HepG2 (cell line): ENCODE measurements at regions not wholly inside any gene's neighbourhood (a gene's known extent, or its start where the extent isn't known, plus 50 kb on each side); places are given as distances from the start of the nearest gene placed in this dataset.

ENCODE experiments used
- ATAC-seq: fragments of 200-7000 bp; cut with Tn5 transposase; 3 replicates; pipeline ENCODE4 v1.9.1; 2020; ENCODE audit warnings: mild to moderate bottlenecking, moderate library complexity
- BruUV-seq: library from RNA; stranded (reverse); fragments of 400-500 nt; replicated peaks from 2 replicates; lab custom pipeline; 2021; lab: Mats Ljungman, UMichigan
- CTCF ChIA-PET: fragments of 300-600 bp; formaldehyde crosslinking; extraction: SDS; loops from one replicate; lab custom pipeline; 2021; ENCODE audit warnings: low total read pairs, inconsistent platforms, low intra/inter-chr PET ratio; lab: Yijun Ruan, JAX
- POLR2A ChIA-PET: fragments of 350-600 bp; sonication (Branson Sonifier 250); formaldehyde crosslinking; loops from one replicate; lab custom pipeline; 2020; ENCODE audit warnings: antibody characterized with exemption, inconsistent platforms; lab: Yijun Ruan, JAX
- DNase-seq: peaks from one replicate; pipeline ENCODE4 v3.0.0-alpha.2; 2015; ENCODE audit warnings: low spot score
- FAIRE-seq: peaks from 3 replicates; lab custom pipeline; 2011; peaks lifted over from hg19 to GRCh38; lab: Jason Lieb, UNC
- H2AFZ ChIP-seq: one replicate; pipeline ENCODE4 v1.6.1; 2011; ENCODE audit warnings: low read length, inconsistent platforms
- H3K27ac ChIP-seq: fragments of 300-600 bp; 3 replicates; pipeline ENCODE4 v1.8.0; 2011; ENCODE audit warnings: mixed run types, mild to moderate bottlenecking, mixed read lengths, low read length, inconsistent platforms; ENCODE audit not compliant: insufficient read depth; ENCODE audit errors: extremely low read length
- H3K27me3 ChIP-seq, 2 experiments: fragments of 200-600 bp in 1 of 2; 2 replicates in 1 of 2; 3 replicates in 1 of 2; pipeline versions ENCODE4 v1.6.0 to v1.8.0; 2011; ENCODE audit warnings: low read length in 2 of 2, mild to moderate bottlenecking in 2 of 2, moderate library complexity in 2 of 2, inconsistent platforms in 1 of 2; ENCODE audit not compliant: insufficient read depth in 2 of 2, control insufficient read depth in 1 of 2
- H3K36me3 ChIP-seq, 2 experiments: fragments of 200-600 bp in 1 of 2; replicated peaks in 1 of 2; 2 replicates in 1 of 2; 3 replicates in 1 of 2; pipeline versions ENCODE4 v1.5.1 to v1.8.0; 2011; ENCODE audit warnings: low read length in 2 of 2, inconsistent platforms in 1 of 2; ENCODE audit not compliant: insufficient read depth in 2 of 2, control insufficient read depth in 1 of 2
- H3K4me1 ChIP-seq: 2 replicates; pipeline ENCODE4 v1.5.1; 2012; ENCODE audit warnings: low read length, inconsistent platforms; ENCODE audit not compliant: insufficient read depth
- H3K4me2 ChIP-seq: 2 replicates; pipeline ENCODE4 v1.6.0; 2011; ENCODE audit warnings: low read depth, low read length, inconsistent platforms
- H3K4me3 ChIP-seq, 3 experiments: fragments of 200-600 bp in 1 of 3; sonication (generic), shearing (Covaris generic) in 1 of 3; replicated peaks in 1 of 3; 2 replicates each; pipeline ENCODE4 v1.5.1; 2011 to 2016; ENCODE audit warnings: low read length in 3 of 3, inconsistent platforms in 2 of 3, low read depth in 2 of 3, mild to moderate bottlenecking in 2 of 3, control low read depth in 1 of 3, mixed read lengths in 1 of 3; ENCODE audit not compliant: insufficient read depth in 1 of 3
- H3K79me2 ChIP-seq: one replicate; pipeline ENCODE4 v1.6.1; 2011; ENCODE audit warnings: low read length, inconsistent platforms; ENCODE audit not compliant: insufficient read depth
- H3K9ac ChIP-seq: 2 replicates; pipeline ENCODE4 v1.6.0; 2011; ENCODE audit warnings: mild to moderate bottlenecking, low read depth, low read length, inconsistent platforms; ENCODE audit not compliant: insufficient read depth
- H3K9me3 ChIP-seq: 2 replicates; pipeline ENCODE4 v1.5.1; 2012; ENCODE audit warnings: mild to moderate bottlenecking, low read length
- H4K20me1 ChIP-seq: 2 replicates; pipeline ENCODE4 v1.6.0; 2011; ENCODE audit warnings: inconsistent platforms, mild to moderate bottlenecking, low read length, moderate library complexity; ENCODE audit not compliant: insufficient read depth
- CBX2 ChIP-seq, 2 experiments: fragments of 200-600 bp in 1 of 2; sonication (generic); formaldehyde crosslinking in 1 of 2; IDR thresholded peaks; 2 replicates each; pipeline versions ENCODE4 v1.7.0 to v1.8.1; 2018 to 2022; ENCODE audit warnings: low read depth in 2 of 2, low read length in 1 of 2, mild to moderate bottlenecking in 1 of 2, missing genetic modification reagents in 1 of 2
- DNMT1 ChIP-seq: sonication (generic); formaldehyde crosslinking; IDR thresholded peaks from 2 replicates; pipeline ENCODE4 v1.5.1; 2020; ENCODE audit warnings: mild to moderate bottlenecking, missing genetic modification reagents
- FOXA1 ChIP-seq, 2 experiments: fragments of 450-650 bp in 1 of 2; sonication (generic) in 1 of 2; formaldehyde crosslinking in 1 of 2; IDR thresholded peaks; 2 replicates each; pipeline versions ENCODE4 v1.4.0 to v1.6.1; 2016 to 2020; ENCODE audit warnings: missing genetic modification reagents in 1 of 2
- GABPA ChIP-seq, 2 experiments: IDR thresholded peaks; 2 replicates each; pipeline ENCODE4 v1.6.1; 2011 to 2016; ENCODE audit warnings: low read depth in 2 of 2, low read length in 1 of 2, missing biosample characterization in 1 of 2, missing genetic modification characterization in 1 of 2
- HDAC6 ChIP-seq: fragments of 200-600 bp; sonication (generic); IDR thresholded peaks from 2 replicates; pipeline ENCODE4 v1.7.0; 2017; ENCODE audit warnings: mild to moderate bottlenecking, antibody characterized with exemption, low read length, low read depth
- HNRNPK ChIP-seq: fragments of 200-400 bp; formaldehyde crosslinking; IDR thresholded peaks from 2 replicates; pipeline ENCODE4 v1.6.1; 2018; ENCODE audit warnings: low read length, low read depth, moderate library complexity, mild to moderate bottlenecking; ENCODE audit not compliant: poor library complexity, severe bottlenecking
- HNRNPLL ChIP-seq: fragments of 200-400 bp; formaldehyde crosslinking; IDR thresholded peaks from 2 replicates; pipeline ENCODE4 v1.6.1; 2017; ENCODE audit warnings: mild to moderate bottlenecking, low read depth, low read length; ENCODE audit not compliant: poor library complexity, severe bottlenecking
- HOXA7 ChIP-seq: sonication (generic); formaldehyde crosslinking; IDR thresholded peaks from 2 replicates; pipeline ENCODE4 v1.8.1; 2022; ENCODE audit warnings: mild to moderate bottlenecking, missing genetic modification reagents, moderate library complexity
- IRF2 ChIP-seq: IDR thresholded peaks from 2 replicates; pipeline ENCODE4 v1.6.1; 2018; ENCODE audit warnings: missing genetic modification reagents, missing compliant biosample characterization
- JUNB ChIP-seq: sonication (generic); formaldehyde crosslinking; IDR thresholded peaks from 2 replicates; pipeline ENCODE4 v1.8.0; 2022; ENCODE audit warnings: missing genetic modification reagents, mild to moderate bottlenecking, borderline replicate concordance
- MAFK ChIP-seq, 2 experiments: IDR thresholded peaks in 1 of 2; conservative IDR thresholded peaks in 1 of 2; 2 replicates each; pipeline ENCODE4 v1.6.1; 2011; ENCODE audit warnings: improper control_type of control experiment in 2 of 2, low read length in 2 of 2
- PCBP1 ChIP-seq: fragments of 200-400 bp; formaldehyde crosslinking; IDR thresholded peaks from 2 replicates; pipeline ENCODE4 v1.6.1; 2017; ENCODE audit warnings: mild to moderate bottlenecking, low read depth, low read length, borderline replicate concordance
- RXRA ChIP-seq: sonication (generic); formaldehyde crosslinking; IDR thresholded peaks from 2 replicates; pipeline ENCODE4 v1.5.1; 2020; ENCODE audit warnings: missing genetic modification reagents
- SETDB1 ChIP-seq: sonication (generic); formaldehyde crosslinking; IDR thresholded peaks from 2 replicates; pipeline ENCODE4 v1.5.1; 2020; ENCODE audit warnings: missing genetic modification reagents, mild to moderate bottlenecking, borderline replicate concordance
- ZKSCAN8 ChIP-seq: IDR thresholded peaks from 2 replicates; pipeline ENCODE4 v1.6.1; 2016; ENCODE audit warnings: borderline replicate concordance, missing genetic modification reagents, missing compliant biosample characterization
- ZNF17 ChIP-seq: sonication (generic); formaldehyde crosslinking; IDR thresholded peaks from 2 replicates; pipeline ENCODE4 v1.5.0; 2020; ENCODE audit warnings: mild to moderate bottlenecking, missing genetic modification reagents
- ZNF225 ChIP-seq: sonication (generic); formaldehyde crosslinking; IDR thresholded peaks from 2 replicates; pipeline ENCODE4 v1.4.0; 2020; ENCODE audit warnings: mild to moderate bottlenecking, missing genetic modification reagents
- ZNF343 ChIP-seq: sonication (generic); formaldehyde crosslinking; IDR thresholded peaks from 2 replicates; pipeline ENCODE4 v1.4.0; 2020; ENCODE audit warnings: mild to moderate bottlenecking, missing genetic modification reagents
- ZNF777 ChIP-seq: sonication (generic); formaldehyde crosslinking; IDR thresholded peaks from 2 replicates; pipeline ENCODE4 v1.4.0; 2020; ENCODE audit warnings: missing genetic modification reagents
- WGBS: methylation state at CpG from one replicate; pipeline ENCODE4 v1.1.6; 2017; ENCODE audit warnings: low lambda C conversion rate; 5-methylcytosine and 5-hydroxymethylcytosine counted together
- in situ Hi-C: cut with HindIII; loops from 2 replicates; pipeline ENCODE4 v1.10.0; 2017; ENCODE audit warnings: low pct_unique_long_range_greater_than_20kb; ENCODE audit not compliant: extremely low pct_ligation_motif_present
- intact Hi-C: fragments of 100-400 bp; cut with micrococcal nuclease; formaldehyde crosslinking; loops from one replicate; pipeline ENCODE4 v1.10.0; 2022; ENCODE audit not compliant: unreplicated experiment
- TF ChIP-seq, protein P1 (sequence below): sonication (generic); formaldehyde crosslinking; IDR thresholded peaks from 2 replicates; pipeline ENCODE4 v1.4.0; 2020; ENCODE audit warnings: mild to moderate bottlenecking, missing genetic modification reagents

DNA sequence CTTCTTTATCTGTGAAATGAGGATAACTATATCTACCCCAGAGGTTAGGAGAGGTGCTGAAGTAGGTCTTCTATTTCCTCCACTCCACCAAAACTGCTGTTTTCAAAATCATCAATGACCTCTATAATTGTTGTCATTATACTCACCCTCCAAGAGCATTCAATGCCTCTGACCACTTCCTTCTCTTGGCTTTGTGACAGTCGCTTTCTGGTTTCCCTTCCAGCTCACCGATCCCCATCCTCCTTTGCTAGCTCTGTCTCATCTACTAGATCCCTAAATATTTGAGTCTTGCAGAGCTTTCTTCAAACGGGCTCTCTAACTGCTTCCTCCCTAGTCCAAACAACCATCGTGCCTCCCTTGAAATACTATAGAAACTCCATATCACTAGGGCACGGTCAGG lies 153.5 kb downstream of the RPLP1 start:
- H4K20me1 ChIP-seq, result peaks cover 73% of the 10 kb centered on the region
- H3K27me3 ChIP-seq, result peaks cover 5 to 93% of the 10 kb centered on the region in 2 experiments; a peak in 4 of 5 replicates
- no peaks in the 10 kb centered on the region for H3K79me2 ChIP-seq
- in situ Hi-C loops, result no loop called here
- H3K27ac ChIP-seq, result no peak overlapping the region
- POLR2A ChIA-PET, result no interaction called here
- no peak for FAIRE-seq
- no peaks in the 10 kb centered on the region for H3K36me3 ChIP-seq
- H2AFZ ChIP-seq, result no peak overlapping the region
- H3K4me3 ChIP-seq, result no peak overlapping the region
- CTCF ChIA-PET, result no interaction called here
- peaks cover 11% of the 10 kb centered on the region for H3K4me1 ChIP-seq
- no peak overlapping the region for H3K9ac ChIP-seq
- H3K4me2 ChIP-seq, result no peak overlapping the region
- no peak for ATAC-seq
- WGBS, result 2% methylated on average over 5 of the region's 5 CpGs
- TF ChIP-seq SETDB1 (CRISPR knock-in tag) (no peak), JUNB (no peak), DNMT1 (no peak), ZNF343 (CRISPR knock-in tag) (no peak), ZNF777 (CRISPR knock-in tag) (no peak), CBX2 (IDR thresholded peaks at IDR 0.05; ENCODE audit: low read depth, low read length) (no peak), CBX2 (CRISPR knock-in tag; IDR thresholded peaks at IDR 0.05; ENCODE audit: low read depth) (no peak), HDAC6 (no peak), HNRNPK (no peak), HNRNPLL (no peak), IRF2 (CRISPR knock-in tag) (no peak), ZNF17 (CRISPR knock-in tag) (no peak), ZNF225 (CRISPR knock-in tag) (no peak), FOXA1 (IDR thresholded peaks at IDR 0.05) (no peak), FOXA1 (CRISPR knock-in tag; IDR thresholded peaks at IDR 0.05) (no peak), GABPA (IDR thresholded peaks at IDR 0.05; ENCODE audit: low read depth, low read length) (no peak), GABPA (CRISPR knock-in tag; IDR thresholded peaks at IDR 0.05; ENCODE audit: low read depth) (no peak), RXRA (CRISPR knock-in tag) (no peak), HOXA7 (CRISPR knock-in tag) (no peak), MAFK (conservative IDR thresholded peaks at IDR 0.05 in 1 of 2, IDR thresholded peaks at IDR 0.05 in 1 of 2; ENCODE audit: low read length in 2 of 2) (no peak), ZKSCAN8 (no peak), PCBP1 (no peak)
- TF ChIP-seq, protein P1, sequence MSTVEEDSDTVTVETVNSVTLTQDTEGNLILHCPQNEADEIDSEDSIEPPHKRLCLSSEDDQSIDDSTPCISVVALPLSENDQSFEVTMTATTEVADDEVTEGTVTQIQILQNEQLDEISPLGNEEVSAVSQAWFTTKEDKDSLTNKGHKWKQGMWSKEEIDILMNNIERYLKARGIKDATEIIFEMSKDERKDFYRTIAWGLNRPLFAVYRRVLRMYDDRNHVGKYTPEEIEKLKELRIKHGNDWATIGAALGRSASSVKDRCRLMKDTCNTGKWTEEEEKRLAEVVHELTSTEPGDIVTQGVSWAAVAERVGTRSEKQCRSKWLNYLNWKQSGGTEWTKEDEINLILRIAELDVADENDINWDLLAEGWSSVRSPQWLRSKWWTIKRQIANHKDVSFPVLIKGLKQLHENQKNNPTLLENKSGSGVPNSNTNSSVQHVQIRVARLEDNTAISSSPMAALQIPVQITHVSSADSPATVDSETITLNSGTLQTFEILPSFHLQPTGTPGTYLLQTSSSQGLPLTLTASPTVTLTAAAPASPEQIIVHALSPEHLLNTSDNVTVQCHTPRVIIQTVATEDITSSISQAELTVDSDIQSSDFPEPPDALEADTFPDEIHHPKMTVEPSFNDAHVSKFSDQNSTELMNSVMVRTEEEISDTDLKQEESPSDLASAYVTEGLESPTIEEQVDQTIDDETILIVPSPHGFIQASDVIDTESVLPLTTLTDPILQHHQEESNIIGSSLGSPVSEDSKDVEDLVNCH, result no peak
- intact Hi-C loops, result no loop called here
- H3K9me3 ChIP-seq, result no peaks in the 10 kb centered on the region
- DNase-seq, result no peak
- BruUV-seq, result no TSS peak
